ENCODE measurements at regions not wholly inside any gene's neighbourhood (a gene's known extent, or its start where the extent isn't known, plus 50 kb on each side); places are given as distances from the start of the nearest gene placed in this dataset.

GRCh38 chr6:106870069-106870468 lies 104.5 kb downstream of the CD24 start:
- TF ChIP-seq FOXM1 (IDR thresholded peaks at IDR 0.05; ENCODE audit: borderline replicate concordance, low read depth) (no peak), TAF1 (IDR thresholded peaks at IDR 0.05; ENCODE audit: low read depth) (no peak), EP300 (IDR thresholded peaks at IDR 0.05; ENCODE audit: borderline replicate concordance) (no peak), RAD21 (IDR thresholded peaks at IDR 0.05; ENCODE audit: low read depth) (no peak), MAX (IDR thresholded peaks at IDR 0.05) (no peak), CEBPB (IDR thresholded peaks at IDR 0.05) (no peak), USF1 (IDR thresholded peaks at IDR 0.05) (no peak), REST (IDR thresholded peaks at IDR 0.05; ENCODE audit: low read depth) (no peak)

All from Ishikawa (cell line).